ENCODE measurements at regions not wholly inside any gene's neighbourhood (a gene's known extent, or its start where the extent isn't known, plus 50 kb on each side); places are given as distances from the start of the nearest gene placed in this dataset.
"Not testable (repeated sequence)": the region's sequence is repeated elsewhere in the genome, so short reads cannot be mapped to it uniquely, and the experiment has no call there.

GRCh38 chr13:109986851-109987250, 200.5 kb upstream of the IRS2 start:
- no peak for ATAC-seq (ENCODE audit: low FRiP score in 2 of 2)
- 100% methylated on average over 1 of the region's 1 CpG for WGBS, 2 donors

DNA sequence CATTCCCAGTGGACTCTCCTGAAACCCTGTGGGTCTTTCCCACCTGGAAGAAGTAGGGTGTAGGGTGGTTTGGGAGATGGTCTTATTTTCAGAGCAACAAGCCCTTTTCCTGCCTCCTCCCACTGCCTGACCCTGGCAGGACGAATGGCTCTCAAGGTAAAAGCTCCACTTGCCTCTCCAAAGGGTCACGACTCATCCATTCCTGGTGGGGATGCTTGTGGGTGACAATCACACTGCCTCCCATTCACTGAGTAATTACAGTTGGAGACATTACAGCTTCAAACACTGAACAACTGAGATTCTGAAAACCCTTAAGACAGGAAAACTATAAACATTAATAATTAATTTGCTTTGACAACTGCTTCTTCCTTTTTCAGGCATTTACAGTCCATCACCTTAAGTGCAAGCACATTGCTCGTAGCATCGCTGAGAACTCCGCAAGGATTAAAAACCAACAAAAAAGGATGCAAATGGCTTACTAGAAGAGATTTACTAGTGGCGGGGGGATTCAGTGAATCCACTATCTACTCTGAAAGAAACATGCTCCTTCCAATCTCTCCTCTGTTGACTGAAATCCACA, 199.6 kb upstream of the IRS2 start:
- H3K27ac ChIP-seq = no peak overlapping the region
- TF ChIP-seq, protein P1, sequence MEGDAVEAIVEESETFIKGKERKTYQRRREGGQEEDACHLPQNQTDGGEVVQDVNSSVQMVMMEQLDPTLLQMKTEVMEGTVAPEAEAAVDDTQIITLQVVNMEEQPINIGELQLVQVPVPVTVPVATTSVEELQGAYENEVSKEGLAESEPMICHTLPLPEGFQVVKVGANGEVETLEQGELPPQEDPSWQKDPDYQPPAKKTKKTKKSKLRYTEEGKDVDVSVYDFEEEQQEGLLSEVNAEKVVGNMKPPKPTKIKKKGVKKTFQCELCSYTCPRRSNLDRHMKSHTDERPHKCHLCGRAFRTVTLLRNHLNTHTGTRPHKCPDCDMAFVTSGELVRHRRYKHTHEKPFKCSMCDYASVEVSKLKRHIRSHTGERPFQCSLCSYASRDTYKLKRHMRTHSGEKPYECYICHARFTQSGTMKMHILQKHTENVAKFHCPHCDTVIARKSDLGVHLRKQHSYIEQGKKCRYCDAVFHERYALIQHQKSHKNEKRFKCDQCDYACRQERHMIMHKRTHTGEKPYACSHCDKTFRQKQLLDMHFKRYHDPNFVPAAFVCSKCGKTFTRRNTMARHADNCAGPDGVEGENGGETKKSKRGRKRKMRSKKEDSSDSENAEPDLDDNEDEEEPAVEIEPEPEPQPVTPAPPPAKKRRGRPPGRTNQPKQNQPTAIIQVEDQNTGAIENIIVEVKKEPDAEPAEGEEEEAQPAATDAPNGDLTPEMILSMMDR (IDR thresholded peaks at IDR 0.05) = no peak
- TF ChIP-seq POLR2AphosphoS5 (IDR thresholded peaks at IDR 0.05) (no peak), POLR2A (IDR thresholded peaks at IDR 0.05) (no peak), EP300 (IDR thresholded peaks at IDR 0.05) (no peak)
- H3K27me3 ChIP-seq = no peaks in the 10 kb centered on the region
- H3K4me1 ChIP-seq = no peaks in the 10 kb centered on the region
- no peak overlapping the region for H3K4me3 ChIP-seq
- no peaks in the 10 kb centered on the region for H3K36me3 ChIP-seq
- ATAC-seq (ENCODE audit: low FRiP score in 2 of 2) = no peak
- 86 to 87% methylated on average over 6 of the region's 6 CpGs for WGBS, 2 donors
- no peak for DNase-seq
- no peaks in the 10 kb centered on the region for H3K9me3 ChIP-seq

More at GRCh38 chr13:109986851-109987250, 200.5 kb upstream of the IRS2 start:
- Histone ChIP-seq H3K4me3 (no peak overlapping the region), H3K36me3 (no peaks in the 10 kb centered on the region), H3K27me3 (no peaks in the 10 kb centered on the region), H3K4me1 (no peaks in the 10 kb centered on the region), H3K27ac (no peak overlapping the region), H3K9me3 (no peaks in the 10 kb centered on the region)
- DNase-seq = no peak
- TF ChIP-seq POLR2AphosphoS5 (IDR thresholded peaks at IDR 0.05) (no peak), POLR2A (IDR thresholded peaks at IDR 0.05) (no peak), EP300 (IDR thresholded peaks at IDR 0.05) (no peak)
- TF ChIP-seq, protein P1 (IDR thresholded peaks at IDR 0.05) = no peak

- no peaks in the 10 kb centered on the region for H3K4me1 ChIP-seq
- H3K9me3 ChIP-seq = no peaks in the 10 kb centered on the region
- no peaks in the 10 kb centered on the region for H3K36me3 ChIP-seq
- no peaks in the 10 kb centered on the region for H3K27me3 ChIP-seq
- no peak overlapping the region for H3K4me3 ChIP-seq
- 58 to 59% methylated on average over 7 of the region's 7 CpGs for WGBS, 2 donors
- no peak overlapping the region for H3K27ac ChIP-seq
- TF ChIP-seq EP300 (IDR thresholded peaks at IDR 0.05) = no peak
- TF ChIP-seq POLR2AphosphoS5 (IDR thresholded peaks at IDR 0.05) = no peak
- no peak for TF ChIP-seq POLR2A (IDR thresholded peaks at IDR 0.05)
- TF ChIP-seq, protein P1 (IDR thresholded peaks at IDR 0.05) = no peak
- DNase-seq (no peak), ATAC-seq (ENCODE audit: low FRiP score in 2 of 2) (no peak)
Measured at GRCh38 chr13:109983447-109983846, 197.1 kb upstream of the IRS2 start.

- 76 to 77% methylated on average over 4 of the region's 4 CpGs for WGBS, 2 donors
- H3K27ac ChIP-seq = no peak overlapping the region
- H3K36me3 ChIP-seq = no peaks in the 10 kb centered on the region
- DNase-seq (no peak), ATAC-seq (ENCODE audit: low FRiP score in 2 of 2) (no peak)
- H3K4me3 ChIP-seq = no peak overlapping the region
- H3K9me3 ChIP-seq = no peaks in the 10 kb centered on the region
- TF ChIP-seq EP300 (IDR thresholded peaks at IDR 0.05) (no peak), POLR2AphosphoS5 (IDR thresholded peaks at IDR 0.05) (no peak), POLR2A (IDR thresholded peaks at IDR 0.05) (no peak)
- TF ChIP-seq, protein P1 (IDR thresholded peaks at IDR 0.05) = no peak
- H3K4me1 ChIP-seq = no peaks in the 10 kb centered on the region
- H3K27me3 ChIP-seq = no peaks in the 10 kb centered on the region
Measured at GRCh38 chr13:109981000-109981399, 194.6 kb upstream of the IRS2 start.

DNA sequence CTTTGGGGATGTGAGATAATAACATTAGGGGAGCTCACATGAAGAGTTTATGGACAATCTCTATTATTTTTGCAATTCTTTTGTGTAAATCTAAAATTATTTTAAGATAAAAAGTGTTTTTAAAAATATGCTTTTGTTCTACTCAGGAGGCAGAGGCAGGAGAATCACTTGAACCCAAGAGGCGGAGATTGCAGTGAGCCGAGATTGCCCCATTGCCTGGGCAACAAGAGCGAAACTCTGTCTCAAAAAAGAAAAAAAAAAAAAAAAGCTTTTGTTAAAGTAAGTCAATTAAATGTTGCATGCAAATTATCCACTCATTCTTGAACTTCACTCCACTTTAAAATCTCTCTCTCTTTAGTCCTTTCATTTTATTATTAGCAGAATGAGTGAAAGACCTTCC, 193.3 kb upstream of the IRS2 start:
- not testable (repeated sequence) for H3K36me3 ChIP-seq; H3K9me3 ChIP-seq; H3K4me3 ChIP-seq; H3K27ac ChIP-seq; H3K27me3 ChIP-seq; ATAC-seq (ENCODE audit: low FRiP score in 2 of 2); H3K4me1 ChIP-seq; DNase-seq
- 83 to 96% methylated on average over 3 of the region's 3 CpGs for WGBS, 2 donors
